SK-N-SH (cell line): ENCODE measurements at regions not wholly inside any gene's neighbourhood (a gene's known extent, or its start where the extent isn't known, plus 50 kb on each side); places are given as distances from the start of the nearest gene placed in this dataset.

Source experiments
- CTCF ChIA-PET: fragments of 300-600, 350-600 bp; formaldehyde crosslinking; extraction: SDS; loops from one replicate; lab custom pipeline; 2021; lab: Yijun Ruan, JAX
- POLR2A ChIA-PET: fragments of 350-600 bp; sonication (Branson Sonifier 250); formaldehyde crosslinking; extraction: SDS; loops from one replicate; lab custom pipeline; 2020; ENCODE audit warnings: antibody characterized with exemption, inconsistent platforms; lab: Yijun Ruan, JAX
- DNase-seq: peaks from one replicate; pipeline ENCODE4 v3.0.0; 2012
- H2AFZ ChIP-seq: fragments of 200-600 bp; sonication (generic); 2 replicates; pipeline ENCODE4 v1.8.1; 2016; ENCODE audit warnings: antibody characterized with exemption, mild to moderate bottlenecking, low read depth
- H3F3A ChIP-seq: fragments of 200-600 bp; sonication (generic); replicated peaks from 2 replicates; pipeline ENCODE3; 2016; ENCODE audit warnings: antibody characterized with exemption, mild to moderate bottlenecking; ENCODE audit not compliant: insufficient read depth
- H3K27ac ChIP-seq, 2 experiments: fragments of 200-500 bp in 1 of 2; fragments of 200-600 bp in 1 of 2; sonication (Bioruptor generic) in 1 of 2; sonication (generic), shearing (Covaris generic) in 1 of 2; 2 replicates each; pipeline versions ENCODE4 v1.5.1 to v1.6.1; 2014 to 2016; ENCODE audit warnings: low read depth in 2 of 2, inconsistent platforms in 1 of 2, low read length in 1 of 2, mild to moderate bottlenecking in 1 of 2, mixed read lengths in 1 of 2
- H3K27me3 ChIP-seq: fragments of 200-600 bp; sonication (generic), shearing (Covaris generic); 2 replicates; pipeline ENCODE4 v1.6.1; 2016; ENCODE audit warnings: mixed run types; ENCODE audit not compliant: insufficient read depth
- H3K36me3 ChIP-seq, 2 experiments: fragments of 200-500 bp in 1 of 2; fragments of 200-600 bp in 1 of 2; sonication (Bioruptor generic) in 1 of 2; sonication (generic) in 1 of 2; replicated peaks in 1 of 2; 2 replicates each; pipeline versions ENCODE3 to v1.5.1; 2014 to 2016; ENCODE audit warnings: low read length in 1 of 2, mild to moderate bottlenecking in 1 of 2; ENCODE audit not compliant: insufficient read depth in 2 of 2, control insufficient read depth in 1 of 2
- H3K4me1 ChIP-seq, 2 experiments: fragments of 200-500 bp in 1 of 2; fragments of 200-600 bp in 1 of 2; sonication (Bioruptor generic) in 1 of 2; sonication (generic), shearing (Covaris generic) in 1 of 2; 2 replicates each; pipeline versions ENCODE4 v1.5.1 to v1.6.1; 2014 to 2016; ENCODE audit warnings: low read depth in 1 of 2, low read length in 1 of 2, mixed run types in 1 of 2; ENCODE audit not compliant: insufficient read depth in 2 of 2, control insufficient read depth in 1 of 2
- H3K4me2 ChIP-seq: fragments of 200-600 bp; sonication (generic), shearing (Covaris generic); 2 replicates; pipeline ENCODE4 v1.6.1; 2017; ENCODE audit warnings: mixed run types
- H3K4me3 ChIP-seq, 2 experiments: fragments of 200-500 bp in 1 of 2; fragments of 200-600 bp in 1 of 2; sonication (Bioruptor generic) in 1 of 2; sonication (generic), shearing (Covaris generic) in 1 of 2; 2 replicates each; pipeline versions ENCODE4 v1.5.1 to v1.8.1; 2014 to 2016; ENCODE audit warnings: low read depth in 2 of 2, inconsistent platforms in 1 of 2, low read length in 1 of 2, mild to moderate bottlenecking in 1 of 2, mixed read lengths in 1 of 2, moderate library complexity in 1 of 2
- H3K79me2 ChIP-seq: fragments of 200-600 bp; sonication (generic); 2 replicates; pipeline ENCODE4 v1.8.1; 2017; ENCODE audit warnings: mild to moderate bottlenecking; ENCODE audit not compliant: insufficient read depth
- H3K9ac ChIP-seq: fragments of 200-600 bp; sonication (generic); 2 replicates; pipeline ENCODE4 v1.6.1; 2017; ENCODE audit warnings: mixed run types
- H3K9me2 ChIP-seq: fragments of 200-600 bp; sonication (generic); 2 replicates; pipeline ENCODE4 v1.6.1; 2017; ENCODE audit warnings: mixed run types
- H3K9me3 ChIP-seq: fragments of 200-600 bp; sonication (generic); 2 replicates; pipeline ENCODE4 v1.6.1; 2017; ENCODE audit warnings: mixed run types, mild to moderate bottlenecking, moderate library complexity
- H4K20me1 ChIP-seq: fragments of 200-600 bp; sonication (generic); 2 replicates; pipeline ENCODE4 v1.6.1; 2017; ENCODE audit warnings: mild to moderate bottlenecking, mixed run types; ENCODE audit not compliant: insufficient read depth
- CTCF ChIP-seq: fragments of 200-600 bp; sonication (generic); IDR thresholded peaks from 2 replicates; pipeline ENCODE4 v1.6.1; 2017; ENCODE audit warnings: antibody characterized with exemption, mild to moderate bottlenecking, moderate library complexity
- ELF1 ChIP-seq: IDR thresholded peaks from 2 replicates; pipeline ENCODE4 v1.4.0; 2012
- EP300 ChIP-seq, 2 experiments: IDR thresholded peaks; 2 replicates each; pipeline versions ENCODE4 v1.4.0 to v1.6.1; 2012; ENCODE audit warnings: borderline replicate concordance in 1 of 2, low read depth in 1 of 2, low read length in 1 of 2
- FOSL2 ChIP-seq: IDR thresholded peaks from 2 replicates; pipeline ENCODE4 v1.4.0; 2012; ENCODE audit warnings: low read depth, mild to moderate bottlenecking, moderate library complexity, borderline replicate concordance
- GATA2 ChIP-seq: sonication (generic); formaldehyde crosslinking; IDR thresholded peaks from 2 replicates; pipeline ENCODE4 v1.5.0; 2020; ENCODE audit warnings: mild to moderate bottlenecking, missing genetic modification reagents
- MEF2A ChIP-seq: IDR thresholded peaks from 2 replicates; pipeline ENCODE4 v1.4.0; 2012; ENCODE audit warnings: low read depth, borderline replicate concordance
- MXI1 ChIP-seq: IDR thresholded peaks from 2 replicates; pipeline ENCODE4 v1.6.1; 2012; ENCODE audit warnings: mild to moderate bottlenecking, low read depth, low read length, improper control_type of control experiment
- NFIC ChIP-seq: IDR thresholded peaks from 2 replicates; pipeline ENCODE4 v1.4.0; 2012; ENCODE audit warnings: borderline replicate concordance
- NRF1 ChIP-seq: IDR thresholded peaks from 2 replicates; pipeline ENCODE4 v1.6.1; 2012; ENCODE audit warnings: low read depth, mild to moderate bottlenecking, low read length
- POLR2AphosphoS5 ChIP-seq: IDR thresholded peaks from 2 replicates; pipeline ENCODE4 v1.6.1; 2012; ENCODE audit warnings: low read depth, low read length
- RAD21 ChIP-seq: IDR thresholded peaks from 2 replicates; pipeline ENCODE4 v1.6.1; 2012; ENCODE audit warnings: mild to moderate bottlenecking, low read length
- TCF12 ChIP-seq: IDR thresholded peaks from 2 replicates; pipeline ENCODE4 v1.4.0; 2012
- USF1 ChIP-seq: IDR thresholded peaks from 2 replicates; pipeline ENCODE4 v1.4.0; 2012; ENCODE audit warnings: low read depth, borderline replicate concordance
- ZBTB33 ChIP-seq: IDR thresholded peaks from 2 replicates; pipeline ENCODE4 v1.4.0; 2012; ENCODE audit warnings: low read depth, borderline replicate concordance
- WGBS: methylation state at CpG from one replicate; pipeline ENCODE4 v1.1.6; 2017; ENCODE audit warnings: low lambda C conversion rate; 5-methylcytosine and 5-hydroxymethylcytosine counted together

- CTCF ChIA-PET: no interaction called here
Observed at GRCh38 chr13:80552851-80553440, 212.0 kb upstream of the SPRY2 start.

GRCh38 chr13:80551650-80552497 lies 210.9 kb upstream of the SPRY2 start:
- ChIA-PET CTCF (interaction anchor here (0.6 kb wide), 1 partner anchor 75 kb away, joined by 3 read pairs; no protein-coding TSS in a partner anchor), POLR2A (no interaction called here)
- Histone ChIP-seq H2AFZ (peak overlapping the region; percentile 7; the same call in 1 of the 2 replicates), H3K36me3 (no peaks in the 10 kb centered on the region), H4K20me1 (no peaks in the 10 kb centered on the region), H3K27me3 (no peaks in the 10 kb centered on the region), H3K9ac (no peak overlapping the region), H3K9me3 (no peaks in the 10 kb centered on the region), H3K27ac (peak overlapping the region in 1 of 2 experiments; percentile 92; a peak in 2 of 4 replicates), H3K79me2 (no peaks in the 10 kb centered on the region), H3K9me2 (no peaks in the 10 kb centered on the region), H3K4me1 (peaks cover 8 to 11% of the 10 kb centered on the region in 2 experiments; a peak in 2 of 4 replicates), H3K4me3 (no peak overlapping the region), H3K4me2 (no peak overlapping the region), H3F3A (peaks cover 4% of the 10 kb centered on the region)
- 19% methylated on average over 1 of the region's 1 CpG for WGBS
- DNase-seq: no peak
- TF ChIP-seq POLR2AphosphoS5 (no peak), EP300 (IDR thresholded peaks at IDR 0.05; ENCODE audit: borderline replicate concordance in 1 of 2, low read depth in 1 of 2, low read length in 1 of 2) (peak in 1 of 2 experiments; percentile 78; a peak in 2 of 4 replicates), FOSL2 (no peak), TCF12 (peak; percentile 70), RAD21 (no peak), GATA2 (CRISPR knock-in tag) (no peak), MEF2A (no peak), CTCF (no peak), USF1 (no peak)

More at GRCh38 chr13:80552851-80553440, 212.0 kb upstream of the SPRY2 start:
- Histone ChIP-seq H3K36me3 (no peaks in the 10 kb centered on the region), H3K27ac (peak overlapping the region in 1 of 2 experiments; percentile 92; a peak in 2 of 4 replicates), H3K4me2 (no peak overlapping the region), H3K4me3 (no peak overlapping the region), H3K9me3 (no peaks in the 10 kb centered on the region), H3F3A (peaks cover 4% of the 10 kb centered on the region), H3K9me2 (no peaks in the 10 kb centered on the region), H4K20me1 (no peaks in the 10 kb centered on the region), H3K4me1 (peaks cover 8 to 11% of the 10 kb centered on the region in 2 experiments; a peak in 2 of 4 replicates), H3K79me2 (no peaks in the 10 kb centered on the region), H2AFZ (no peak overlapping the region), H3K27me3 (no peaks in the 10 kb centered on the region), H3K9ac (no peak overlapping the region)
- TF ChIP-seq NRF1 (no peak), ZBTB33 (no peak), NFIC (no peak), RAD21 (no peak), USF1 (no peak), ELF1 (no peak), MEF2A (no peak), MXI1 (no peak), GATA2 (CRISPR knock-in tag) (no peak)
- DNase-seq: no peak
- 58% methylated on average over 4 of the region's 4 CpGs for WGBS
- POLR2A ChIA-PET: no interaction called here
